WTC11 (cell line): ENCODE measurements at regions not wholly inside any gene's neighbourhood (a gene's known extent, or its start where the extent isn't known, plus 50 kb on each side); places are given as distances from the start of the nearest gene placed in this dataset.

Experiments used
- ATAC-seq: fragments of 200-7000 bp; cut with Tn5 transposase; 2 replicates; pipeline ENCODE4 v1.10.0; 2021; ENCODE audit warnings: mild to moderate bottlenecking, moderate library complexity
- CTCF ChIA-PET: fragments of 300-600 bp; sonication (Branson Sonifier 250); formaldehyde crosslinking; loops from one replicate; lab custom pipeline; 2021; ENCODE audit warnings: antibody characterized with exemption; lab: Charles Lee
- POLR2A ChIA-PET: fragments of 350-600 bp; sonication (Branson Sonifier 250); formaldehyde crosslinking; loops from one replicate; lab custom pipeline; 2021; ENCODE audit warnings: antibody characterized with exemption; lab: Charles Lee
- DNase-seq: peaks from one replicate; pipeline ENCODE4 v3.0.0; 2021; ENCODE audit warnings: low spot score
- H3K27ac Mint-ChIP-seq: 2 replicates; pipeline ENCODE4 v1.8.0; 2021; ENCODE audit warnings: mixed read lengths
- H3K27me3 Mint-ChIP-seq: 2 replicates; pipeline ENCODE4 v1.8.0; 2021; ENCODE audit warnings: low read depth, mild to moderate bottlenecking, moderate library complexity, mixed read lengths
- H3K36me3 Mint-ChIP-seq: 2 replicates; pipeline ENCODE4 v1.8.0; 2021; ENCODE audit warnings: mixed read lengths
- H3K4me1 Mint-ChIP-seq: 2 replicates; pipeline ENCODE4 v1.8.0; 2022; ENCODE audit warnings: mixed read lengths
- H3K4me3 Mint-ChIP-seq: 2 replicates; pipeline ENCODE4 v1.8.0; 2021; ENCODE audit warnings: mild to moderate bottlenecking, moderate library complexity, mixed read lengths
- H3K9me3 Mint-ChIP-seq: 2 replicates; pipeline ENCODE4 v1.8.0; 2021; ENCODE audit warnings: mixed read lengths
- GRHL2 ChIP-seq: fragments of 250-450 bp; sonication (Bioruptor Pico); IDR thresholded peaks from 2 replicates; pipeline ENCODE4 v1.8.0; 2022; ENCODE audit warnings: mild to moderate bottlenecking, moderate library complexity; ENCODE audit not compliant: insufficient replicate concordance, severe bottlenecking
- HMGA2 ChIP-seq: fragments of 250-450 bp; sonication (Bioruptor Pico); IDR thresholded peaks from 2 replicates; pipeline ENCODE4 v1.4.0; 2021; ENCODE audit warnings: mild to moderate bottlenecking, moderate library complexity
- JUN ChIP-seq: sonication (generic); formaldehyde crosslinking; IDR thresholded peaks from 2 replicates; pipeline ENCODE4 v1.8.0; 2023; ENCODE audit warnings: mild to moderate bottlenecking, missing genetic modification reagents
- KAT7 ChIP-seq: sonication (generic); formaldehyde crosslinking; IDR thresholded peaks from 2 replicates; pipeline ENCODE4 v1.8.1; 2023; ENCODE audit warnings: missing genetic modification reagents, mild to moderate bottlenecking, borderline replicate concordance
- RORB ChIP-seq: fragments of 250-450 bp; sonication (Bioruptor Pico); IDR thresholded peaks from 2 replicates; pipeline ENCODE4 v1.9.0; 2021; ENCODE audit warnings: mild to moderate bottlenecking
- ZBTB21 ChIP-seq: sonication (generic); formaldehyde crosslinking; IDR thresholded peaks from 2 replicates; pipeline ENCODE4 v1.8.1; 2023; ENCODE audit warnings: mild to moderate bottlenecking, missing genetic modification reagents, borderline replicate concordance
- ZNF671 ChIP-seq: fragments of 250-450 bp; sonication (Bioruptor Pico); IDR thresholded peaks from 2 replicates; pipeline ENCODE4 v1.8.0; 2021; ENCODE audit warnings: mild to moderate bottlenecking
- TF ChIP-seq, protein P1 (sequence below): sonication (generic); formaldehyde crosslinking; conservative IDR thresholded peaks from 2 replicates; pipeline ENCODE4 v1.8.1; 2022; ENCODE audit warnings: mild to moderate bottlenecking, missing genetic modification reagents
- TF ChIP-seq, protein P2 (sequence below): sonication (generic); formaldehyde crosslinking; IDR thresholded peaks from 2 replicates; pipeline ENCODE4 v1.8.0; 2023; ENCODE audit warnings: missing genetic modification reagents
- TF ChIP-seq, protein P3 (sequence below): sonication (generic); formaldehyde crosslinking; IDR thresholded peaks from 2 replicates; pipeline ENCODE4 v1.8.1; 2022; ENCODE audit warnings: missing genetic modification reagents, borderline replicate concordance
- TF ChIP-seq, protein P4 (sequence below): fragments of 250-450 bp; sonication (Bioruptor Pico); IDR thresholded peaks from 2 replicates; pipeline ENCODE4 v1.8.0; 2021; ENCODE audit warnings: mild to moderate bottlenecking
- TF ChIP-seq, protein P5 (sequence below): fragments of 250-450 bp; sonication (Bioruptor Pico); IDR thresholded peaks from 2 replicates; pipeline ENCODE4 v1.9.0; 2021; ENCODE audit warnings: mild to moderate bottlenecking
- TF ChIP-seq, protein P6 (sequence below): sonication (generic); formaldehyde crosslinking; IDR thresholded peaks from 2 replicates; pipeline ENCODE4 v1.8.0; 2023; ENCODE audit warnings: missing genetic modification reagents, mild to moderate bottlenecking, borderline replicate concordance
- TF ChIP-seq, protein P7 (sequence below): fragments of 250-450 bp; sonication (Bioruptor Pico); IDR thresholded peaks from 2 replicates; pipeline ENCODE4 v1.9.0; 2021; ENCODE audit warnings: moderate library complexity, mild to moderate bottlenecking, inconsistent platforms, borderline replicate concordance

DNA sequence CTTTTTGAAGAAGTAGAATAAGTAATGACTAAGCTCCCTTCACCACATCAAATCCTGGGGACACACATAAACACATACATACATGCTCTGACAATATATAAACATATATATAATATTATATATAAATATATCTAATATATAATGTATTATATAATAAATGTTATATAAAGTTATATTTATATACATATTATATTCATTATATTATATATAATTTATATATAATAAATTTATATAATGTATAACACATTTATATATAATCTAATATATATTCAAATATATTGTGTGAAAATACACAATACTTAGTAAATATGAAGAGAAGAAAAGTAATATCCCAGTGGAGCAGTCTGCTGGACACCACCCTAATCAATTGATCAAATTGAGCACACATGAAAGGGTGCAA, 2177.9 kb upstream of the CELF4 start:
- CTCF ChIA-PET = no interaction called here

DNA sequence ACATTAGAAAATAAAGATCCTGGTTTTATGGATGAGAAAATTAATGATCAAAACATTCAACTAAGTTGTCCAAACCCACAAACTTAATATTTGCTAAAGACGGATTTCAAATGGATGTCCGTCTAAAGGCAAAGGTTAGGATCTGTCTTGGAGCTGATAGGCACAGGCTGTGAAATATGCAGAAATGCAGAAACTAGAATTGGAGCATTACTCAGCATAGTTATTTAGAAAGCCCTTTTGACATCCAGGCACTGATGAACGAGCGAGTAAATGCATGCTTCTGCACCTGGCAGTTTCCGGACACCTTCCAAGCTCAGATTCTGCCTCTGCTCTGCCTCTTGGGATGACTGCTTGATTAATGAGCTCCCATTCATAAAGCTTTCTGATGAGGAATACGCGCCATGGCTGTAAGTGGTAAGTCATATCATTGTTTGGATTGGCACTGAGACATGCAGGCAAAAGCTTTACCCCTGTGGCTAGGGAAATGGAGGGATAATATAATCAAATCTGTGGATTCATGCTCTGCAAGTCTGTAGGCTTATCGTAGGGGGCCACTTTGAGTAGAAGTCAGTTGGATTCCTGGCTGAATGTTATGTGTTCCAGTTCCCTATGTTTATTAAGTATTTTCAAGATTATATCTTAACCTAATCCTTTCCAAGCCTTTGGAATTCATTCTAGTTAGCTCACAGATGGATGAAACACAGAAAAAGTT, 2176.3 kb upstream of the CELF4 start:
- H3K4me3 Mint-ChIP-seq = no peak overlapping the region
- POLR2A ChIA-PET = no interaction called here
- TF ChIP-seq JUN = no peak
- TF ChIP-seq KAT7 (CRISPR knock-in tag) = no peak
- TF ChIP-seq, protein P1, sequence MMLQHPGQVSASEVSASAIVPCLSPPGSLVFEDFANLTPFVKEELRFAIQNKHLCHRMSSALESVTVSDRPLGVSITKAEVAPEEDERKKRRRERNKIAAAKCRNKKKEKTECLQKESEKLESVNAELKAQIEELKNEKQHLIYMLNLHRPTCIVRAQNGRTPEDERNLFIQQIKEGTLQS (CRISPR knock-in tag) = no peak
- TF ChIP-seq, protein P2, sequence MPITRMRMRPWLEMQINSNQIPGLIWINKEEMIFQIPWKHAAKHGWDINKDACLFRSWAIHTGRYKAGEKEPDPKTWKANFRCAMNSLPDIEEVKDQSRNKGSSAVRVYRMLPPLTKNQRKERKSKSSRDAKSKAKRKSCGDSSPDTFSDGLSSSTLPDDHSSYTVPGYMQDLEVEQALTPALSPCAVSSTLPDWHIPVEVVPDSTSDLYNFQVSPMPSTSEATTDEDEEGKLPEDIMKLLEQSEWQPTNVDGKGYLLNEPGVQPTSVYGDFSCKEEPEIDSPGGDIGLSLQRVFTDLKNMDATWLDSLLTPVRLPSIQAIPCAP = no peak
- TF ChIP-seq, all 79 proteins: peak for 0
- DNase-seq (no peak), ATAC-seq (no peak)
- no peaks in the 10 kb centered on the region for H3K9me3 Mint-ChIP-seq
- no peaks in the 10 kb centered on the region for H3K27me3 Mint-ChIP-seq
- CTCF ChIA-PET = no interaction called here
- no peaks in the 10 kb centered on the region for H3K36me3 Mint-ChIP-seq
- H3K4me1 Mint-ChIP-seq = no peaks in the 10 kb centered on the region
- no peak overlapping the region for H3K27ac Mint-ChIP-seq

More for the DNA sequence above, 2177.9 kb upstream of the CELF4 start:
- Mint-ChIP-seq H3K27ac (no peak overlapping the region), H3K4me3 (no peak overlapping the region), H3K27me3 (no peaks in the 10 kb centered on the region), H3K36me3 (peaks cover 10% of the 10 kb centered on the region), H3K9me3 (peaks cover 8% of the 10 kb centered on the region), H3K4me1 (no peaks in the 10 kb centered on the region)
- no peak for ATAC-seq
- DNase-seq = no peak
- peak; percentile 96; the same call in 1 of the 2 replicates for TF ChIP-seq HMGA2 (CRISPR knock-in tag)
- TF ChIP-seq, protein P3, sequence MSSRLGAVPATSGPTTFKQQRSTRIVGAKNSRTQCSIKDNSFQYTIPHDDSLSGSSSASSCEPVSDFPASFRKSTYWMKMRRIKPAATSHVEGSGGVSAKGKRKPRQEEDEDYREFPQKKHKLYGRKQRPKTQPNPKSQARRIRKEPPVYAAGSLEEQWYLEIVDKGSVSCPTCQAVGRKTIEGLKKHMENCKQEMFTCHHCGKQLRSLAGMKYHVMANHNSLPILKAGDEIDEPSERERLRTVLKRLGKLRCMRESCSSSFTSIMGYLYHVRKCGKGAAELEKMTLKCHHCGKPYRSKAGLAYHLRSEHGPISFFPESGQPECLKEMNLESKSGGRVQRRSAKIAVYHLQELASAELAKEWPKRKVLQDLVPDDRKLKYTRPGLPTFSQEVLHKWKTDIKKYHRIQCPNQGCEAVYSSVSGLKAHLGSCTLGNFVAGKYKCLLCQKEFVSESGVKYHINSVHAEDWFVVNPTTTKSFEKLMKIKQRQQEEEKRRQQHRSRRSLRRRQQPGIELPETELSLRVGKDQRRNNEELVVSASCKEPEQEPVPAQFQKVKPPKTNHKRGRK (CRISPR knock-in tag) = no peak
- POLR2A ChIA-PET = interaction anchor here (0.6 kb wide), 1 partner anchor 56 kb away, joined by 6 read pairs; no protein-coding TSS in a partner anchor

DNA sequence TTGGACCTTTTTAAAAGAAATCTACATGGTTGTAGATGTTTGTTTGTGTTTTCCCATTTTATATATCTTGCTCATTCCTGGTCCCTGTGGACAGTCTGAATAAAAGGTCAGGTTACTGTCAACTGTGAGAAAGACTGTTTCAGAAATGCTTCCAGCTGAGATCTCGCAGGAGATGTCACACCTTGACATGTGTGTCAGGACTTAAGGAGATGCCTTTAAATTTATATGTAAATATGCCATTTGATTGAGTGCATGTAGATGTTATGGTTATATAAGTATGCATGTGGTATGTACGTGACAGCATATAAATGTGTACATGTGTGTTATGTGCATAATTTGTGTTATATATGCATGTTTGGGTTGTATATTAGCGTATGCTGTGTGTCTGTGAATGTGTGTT, 2172.3 kb upstream of the CELF4 start:
- CTCF ChIA-PET = no interaction called here
- no peak for DNase-seq
- TF ChIP-seq, protein P4, sequence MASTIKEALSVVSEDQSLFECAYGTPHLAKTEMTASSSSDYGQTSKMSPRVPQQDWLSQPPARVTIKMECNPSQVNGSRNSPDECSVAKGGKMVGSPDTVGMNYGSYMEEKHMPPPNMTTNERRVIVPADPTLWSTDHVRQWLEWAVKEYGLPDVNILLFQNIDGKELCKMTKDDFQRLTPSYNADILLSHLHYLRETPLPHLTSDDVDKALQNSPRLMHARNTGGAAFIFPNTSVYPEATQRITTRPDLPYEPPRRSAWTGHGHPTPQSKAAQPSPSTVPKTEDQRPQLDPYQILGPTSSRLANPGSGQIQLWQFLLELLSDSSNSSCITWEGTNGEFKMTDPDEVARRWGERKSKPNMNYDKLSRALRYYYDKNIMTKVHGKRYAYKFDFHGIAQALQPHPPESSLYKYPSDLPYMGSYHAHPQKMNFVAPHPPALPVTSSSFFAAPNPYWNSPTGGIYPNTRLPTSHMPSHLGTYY (CRISPR knock-in tag) = no peak
- Mint-ChIP-seq H3K27ac (no peak overlapping the region), H3K9me3 (no peaks in the 10 kb centered on the region), H3K4me3 (no peak overlapping the region), H3K27me3 (no peaks in the 10 kb centered on the region; the same call in 1 of the 2 replicates), H3K36me3 (no peaks in the 10 kb centered on the region), H3K4me1 (peaks cover 2% of the 10 kb centered on the region; the same call in 1 of the 2 replicates)
- ATAC-seq = no peak
- POLR2A ChIA-PET = no interaction called here

DNA sequence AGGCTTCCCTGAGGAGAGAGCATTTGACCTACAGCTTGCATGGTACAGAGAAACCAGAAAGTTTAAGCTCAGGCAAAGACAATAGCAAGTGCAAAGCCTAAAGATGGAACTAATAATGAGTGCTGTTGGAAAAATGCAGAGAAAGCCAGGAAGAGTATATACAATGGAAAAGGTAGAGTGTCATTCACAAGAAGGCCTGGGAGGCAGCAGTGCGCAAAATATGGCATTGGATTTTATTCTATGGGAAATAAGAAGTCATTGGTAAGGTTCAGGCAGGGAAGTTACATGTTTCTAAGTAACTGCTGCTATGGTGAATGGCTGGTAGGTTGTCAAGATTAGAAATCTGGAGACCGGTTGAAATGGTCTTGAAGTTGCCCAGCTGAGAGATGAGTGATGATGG, 2167.3 kb upstream of the CELF4 start:
- Mint-ChIP-seq H3K27me3 (no peaks in the 10 kb centered on the region; the same call in 1 of the 2 replicates), H3K4me3 (no peak overlapping the region), H3K4me1 (peaks cover 26% of the 10 kb centered on the region), H3K36me3 (no peaks in the 10 kb centered on the region), H3K27ac (no peak overlapping the region), H3K9me3 (no peaks in the 10 kb centered on the region)
- ChIA-PET CTCF (no interaction called here), POLR2A (no interaction called here)
- ATAC-seq (peak; percentile 56), DNase-seq (no peak)
- TF ChIP-seq ZBTB21 (no peak), GRHL2 (CRISPR knock-in tag) (no peak), HMGA2 (CRISPR knock-in tag) (no peak), JUN (no peak), ZNF671 (CRISPR knock-in tag) (no peak), RORB (CRISPR knock-in tag) (no peak)
- TF ChIP-seq, protein P5, sequence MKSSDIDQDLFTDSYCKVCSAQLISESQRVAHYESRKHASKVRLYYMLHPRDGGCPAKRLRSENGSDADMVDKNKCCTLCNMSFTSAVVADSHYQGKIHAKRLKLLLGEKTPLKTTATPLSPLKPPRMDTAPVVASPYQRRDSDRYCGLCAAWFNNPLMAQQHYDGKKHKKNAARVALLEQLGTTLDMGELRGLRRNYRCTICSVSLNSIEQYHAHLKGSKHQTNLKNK (CRISPR knock-in tag) = no peak
- TF ChIP-seq, protein P6, sequence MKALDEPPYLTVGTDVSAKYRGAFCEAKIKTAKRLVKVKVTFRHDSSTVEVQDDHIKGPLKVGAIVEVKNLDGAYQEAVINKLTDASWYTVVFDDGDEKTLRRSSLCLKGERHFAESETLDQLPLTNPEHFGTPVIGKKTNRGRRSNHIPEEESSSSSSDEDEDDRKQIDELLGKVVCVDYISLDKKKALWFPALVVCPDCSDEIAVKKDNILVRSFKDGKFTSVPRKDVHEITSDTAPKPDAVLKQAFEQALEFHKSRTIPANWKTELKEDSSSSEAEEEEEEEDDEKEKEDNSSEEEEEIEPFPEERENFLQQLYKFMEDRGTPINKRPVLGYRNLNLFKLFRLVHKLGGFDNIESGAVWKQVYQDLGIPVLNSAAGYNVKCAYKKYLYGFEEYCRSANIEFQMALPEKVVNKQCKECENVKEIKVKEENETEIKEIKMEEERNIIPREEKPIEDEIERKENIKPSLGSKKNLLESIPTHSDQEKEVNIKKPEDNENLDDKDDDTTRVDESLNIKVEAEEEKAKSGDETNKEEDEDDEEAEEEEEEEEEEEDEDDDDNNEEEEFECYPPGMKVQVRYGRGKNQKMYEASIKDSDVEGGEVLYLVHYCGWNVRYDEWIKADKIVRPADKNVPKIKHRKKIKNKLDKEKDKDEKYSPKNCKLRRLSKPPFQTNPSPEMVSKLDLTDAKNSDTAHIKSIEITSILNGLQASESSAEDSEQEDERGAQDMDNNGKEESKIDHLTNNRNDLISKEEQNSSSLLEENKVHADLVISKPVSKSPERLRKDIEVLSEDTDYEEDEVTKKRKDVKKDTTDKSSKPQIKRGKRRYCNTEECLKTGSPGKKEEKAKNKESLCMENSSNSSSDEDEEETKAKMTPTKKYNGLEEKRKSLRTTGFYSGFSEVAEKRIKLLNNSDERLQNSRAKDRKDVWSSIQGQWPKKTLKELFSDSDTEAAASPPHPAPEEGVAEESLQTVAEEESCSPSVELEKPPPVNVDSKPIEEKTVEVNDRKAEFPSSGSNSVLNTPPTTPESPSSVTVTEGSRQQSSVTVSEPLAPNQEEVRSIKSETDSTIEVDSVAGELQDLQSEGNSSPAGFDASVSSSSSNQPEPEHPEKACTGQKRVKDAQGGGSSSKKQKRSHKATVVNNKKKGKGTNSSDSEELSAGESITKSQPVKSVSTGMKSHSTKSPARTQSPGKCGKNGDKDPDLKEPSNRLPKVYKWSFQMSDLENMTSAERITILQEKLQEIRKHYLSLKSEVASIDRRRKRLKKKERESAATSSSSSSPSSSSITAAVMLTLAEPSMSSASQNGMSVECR (CRISPR knock-in tag) = no peak
- TF ChIP-seq, protein P7, sequence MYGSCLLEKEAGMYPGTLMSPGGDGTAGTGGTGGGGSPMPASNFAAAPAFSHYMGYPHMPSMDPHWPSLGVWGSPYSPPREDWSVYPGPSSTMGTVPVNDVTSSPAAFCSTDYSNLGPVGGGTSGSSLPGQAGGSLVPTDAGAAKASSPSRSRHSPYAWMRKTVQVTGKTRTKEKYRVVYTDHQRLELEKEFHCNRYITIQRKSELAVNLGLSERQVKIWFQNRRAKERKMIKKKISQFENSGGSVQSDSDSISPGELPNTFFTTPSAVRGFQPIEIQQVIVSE (CRISPR knock-in tag) = no peak
- TF ChIP-seq, protein P3 (CRISPR knock-in tag) = no peak
